AG10803 (cell line): ENCODE measurements at regions not wholly inside any gene's neighbourhood (a gene's known extent, or its start where the extent isn't known, plus 50 kb on each side); places are given as distances from the start of the nearest gene placed in this dataset.
A peak's percentile ranks its signal among the peaks of the same experiment; 100 is the strongest.

Experiments used
- DNase-seq: peaks from one replicate; pipeline ENCODE4 v3.0.0; 2010; ENCODE audit warnings: low read depth
- H3K4me3 ChIP-seq: 2 replicates; pipeline ENCODE4 v1.5.1; 2011; ENCODE audit warnings: mild to moderate bottlenecking, low read length, control low read depth
- TF ChIP-seq, protein P1 (sequence below): conservative IDR thresholded peaks from 2 replicates; pipeline ENCODE4 v1.5.1; 2011; ENCODE audit warnings: mild to moderate bottlenecking, low read length, control low read depth, inconsistent platforms

DNA sequence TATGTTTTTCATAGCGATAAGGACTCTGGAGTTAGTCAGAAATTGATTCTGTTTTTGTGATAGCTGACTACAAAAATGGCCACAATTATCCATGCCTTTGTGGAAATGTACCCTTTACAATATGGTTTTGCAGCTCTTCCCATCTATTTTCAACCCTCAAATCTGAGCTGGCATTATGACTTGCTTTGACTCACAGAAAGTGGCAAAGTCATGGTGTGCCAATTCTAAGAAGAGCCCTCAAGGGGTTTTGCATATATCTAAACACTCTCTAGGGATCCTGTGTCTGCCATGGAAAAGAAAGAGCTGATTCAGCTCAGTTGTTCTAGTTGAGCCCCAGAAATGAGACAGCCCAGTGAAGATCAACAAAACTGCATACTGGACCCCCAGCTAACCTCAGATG, 390.5 kb upstream of the RAG2 start:
- TF ChIP-seq, protein P1, sequence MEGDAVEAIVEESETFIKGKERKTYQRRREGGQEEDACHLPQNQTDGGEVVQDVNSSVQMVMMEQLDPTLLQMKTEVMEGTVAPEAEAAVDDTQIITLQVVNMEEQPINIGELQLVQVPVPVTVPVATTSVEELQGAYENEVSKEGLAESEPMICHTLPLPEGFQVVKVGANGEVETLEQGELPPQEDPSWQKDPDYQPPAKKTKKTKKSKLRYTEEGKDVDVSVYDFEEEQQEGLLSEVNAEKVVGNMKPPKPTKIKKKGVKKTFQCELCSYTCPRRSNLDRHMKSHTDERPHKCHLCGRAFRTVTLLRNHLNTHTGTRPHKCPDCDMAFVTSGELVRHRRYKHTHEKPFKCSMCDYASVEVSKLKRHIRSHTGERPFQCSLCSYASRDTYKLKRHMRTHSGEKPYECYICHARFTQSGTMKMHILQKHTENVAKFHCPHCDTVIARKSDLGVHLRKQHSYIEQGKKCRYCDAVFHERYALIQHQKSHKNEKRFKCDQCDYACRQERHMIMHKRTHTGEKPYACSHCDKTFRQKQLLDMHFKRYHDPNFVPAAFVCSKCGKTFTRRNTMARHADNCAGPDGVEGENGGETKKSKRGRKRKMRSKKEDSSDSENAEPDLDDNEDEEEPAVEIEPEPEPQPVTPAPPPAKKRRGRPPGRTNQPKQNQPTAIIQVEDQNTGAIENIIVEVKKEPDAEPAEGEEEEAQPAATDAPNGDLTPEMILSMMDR, result no peak
- H3K4me3 ChIP-seq, result no peak overlapping the region
- no peak for DNase-seq

DNA sequence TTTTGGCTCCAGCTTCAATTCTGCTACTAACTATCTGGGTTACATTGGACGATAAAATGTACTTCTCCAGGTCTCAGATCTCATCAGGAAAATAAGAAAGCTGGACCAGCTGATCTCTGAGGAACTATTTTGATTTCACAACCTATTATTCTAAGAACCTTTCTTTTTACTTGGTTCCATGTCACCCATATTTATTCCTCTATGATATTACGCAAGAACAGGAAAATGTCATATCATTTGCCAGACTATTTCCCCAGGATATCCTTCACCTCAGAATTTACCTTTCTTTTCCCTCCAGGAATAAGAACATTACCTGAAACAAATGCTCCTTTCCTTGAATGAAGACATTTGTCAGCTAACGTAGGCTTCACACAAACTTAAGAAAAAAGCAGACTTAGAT, 387.5 kb upstream of the RAG2 start:
- no peak overlapping the region for H3K4me3 ChIP-seq
- DNase-seq, result no peak
- TF ChIP-seq, protein P1, result no peak

DNA sequence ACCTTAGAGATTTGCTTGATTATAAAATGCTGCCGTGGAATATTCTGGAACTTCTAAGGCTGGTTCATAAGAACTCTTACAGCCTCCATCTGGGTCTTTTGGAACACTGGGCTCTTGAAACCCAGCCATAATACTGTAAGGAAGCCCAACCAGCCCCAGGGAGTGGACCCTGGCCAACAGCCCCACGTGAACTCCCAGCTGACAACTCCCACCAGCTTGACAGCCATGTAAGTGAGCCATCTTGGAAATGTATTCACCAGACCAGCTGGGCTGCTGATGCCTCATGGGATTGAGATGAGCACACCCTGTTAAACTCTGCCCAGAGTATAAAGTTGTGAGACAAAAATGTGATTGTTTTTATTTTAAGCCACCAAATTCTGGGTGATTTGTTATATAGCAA, 378.7 kb upstream of the RAG2 start:
- DNase-seq, result no peak
- no peak overlapping the region for H3K4me3 ChIP-seq
- TF ChIP-seq, protein P1, result no peak

DNA sequence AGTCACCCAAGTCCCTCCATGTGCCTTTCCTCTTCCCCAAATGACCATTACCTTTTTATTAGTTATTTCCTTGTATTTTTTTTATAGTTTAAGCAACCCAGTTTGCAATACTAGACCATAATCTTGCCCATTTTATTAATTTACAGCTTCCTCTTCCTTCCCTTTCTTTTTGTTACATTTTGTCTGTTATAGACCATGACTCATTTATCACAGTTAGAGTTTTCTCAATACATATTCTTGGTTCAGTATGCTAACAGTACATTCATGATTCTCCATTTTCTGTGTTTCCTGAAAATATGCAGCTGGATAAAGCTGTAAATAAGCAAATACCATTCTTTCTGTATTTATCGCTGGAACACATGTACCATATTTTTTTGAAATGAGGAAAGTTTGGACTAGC, 376.7 kb upstream of the RAG2 start:
- H3K4me3 ChIP-seq, result no peak overlapping the region
- no peak for DNase-seq
- TF ChIP-seq, protein P1, result no peak

DNA sequence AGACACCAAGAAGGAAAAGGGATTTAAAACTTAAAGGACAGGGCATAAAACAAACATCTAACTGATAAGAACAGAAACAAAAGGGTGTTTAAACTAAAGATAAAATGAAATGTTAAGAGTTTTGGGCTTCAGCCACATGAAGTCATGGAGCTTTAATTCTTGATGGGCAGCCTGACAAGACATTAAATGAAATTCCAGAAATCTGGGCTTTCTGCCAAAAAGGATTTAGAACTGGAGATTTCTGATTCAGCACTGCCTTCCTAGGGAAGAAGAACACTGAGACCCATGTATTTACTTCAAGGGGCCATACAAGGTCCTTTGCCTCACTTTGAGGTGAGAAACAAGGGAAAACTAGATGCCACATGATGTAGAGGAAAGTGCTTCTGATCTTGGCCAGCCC, 355.9 kb upstream of the RAG2 start:
- no peak for DNase-seq
- TF ChIP-seq, protein P1, result no peak
- H3K4me3 ChIP-seq, result no peak overlapping the region

DNA sequence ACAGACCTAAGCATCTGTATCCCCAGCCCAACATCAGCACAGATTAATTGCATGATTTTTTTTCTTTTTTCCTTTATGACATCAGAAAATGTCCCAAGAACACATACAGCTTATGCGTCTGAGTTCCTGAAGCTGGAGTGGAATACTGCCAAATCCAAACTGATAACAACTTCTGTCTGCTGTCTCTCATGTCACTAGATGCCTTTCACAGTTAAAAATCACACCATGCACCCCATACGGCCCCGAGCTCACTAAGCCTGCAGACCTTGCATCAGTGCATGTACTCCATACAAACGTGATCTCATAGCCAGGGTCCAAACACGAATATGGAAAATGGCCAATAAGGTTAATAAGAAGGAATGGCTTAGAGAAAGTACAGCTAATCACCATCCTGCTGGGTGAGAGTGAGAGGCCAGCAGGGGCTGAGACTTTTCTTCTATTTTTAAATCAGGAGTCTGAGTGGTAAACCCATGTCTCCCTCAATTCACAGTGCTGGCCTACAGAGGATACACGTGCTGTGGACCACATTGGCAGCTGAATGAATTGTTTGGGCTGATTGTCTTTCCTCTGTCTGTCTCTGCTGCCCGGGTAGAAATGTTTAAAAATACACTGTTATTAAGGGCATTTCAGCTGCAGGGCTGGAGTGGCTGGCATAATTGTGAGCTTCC, 350.6 kb upstream of the RAG2 start:
- DNase-seq, result no peak
- TF ChIP-seq, protein P1, result no peak
- H3K4me3 ChIP-seq, result no peak overlapping the region

DNA sequence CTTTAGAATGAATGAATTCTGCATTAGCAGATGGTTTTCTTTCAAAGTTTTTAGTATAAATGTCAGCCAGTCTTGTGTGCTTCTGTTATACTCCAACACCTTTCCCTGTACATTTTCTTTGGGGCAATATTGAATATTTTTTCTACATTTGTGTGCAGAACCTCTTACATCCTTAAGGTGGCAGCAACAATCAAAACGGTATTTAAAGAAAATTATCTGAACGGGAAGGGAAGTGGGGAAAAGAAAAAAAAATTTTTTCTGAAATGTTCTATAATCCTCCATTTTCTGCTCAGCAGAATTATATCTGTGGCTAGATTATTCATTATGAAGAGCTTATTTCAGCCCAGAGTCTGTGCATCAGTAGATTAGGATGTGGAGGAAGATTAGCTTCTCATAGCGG, 347.3 kb upstream of the RAG2 start:
- DNase-seq, result peak; percentile 2
- TF ChIP-seq, protein P1, result peak; percentile 52
- no peak overlapping the region for H3K4me3 ChIP-seq
